Stimulated activated CD8-positive, alpha-beta memory T cell treated with anti-CD3 and anti-CD28 coated beads, Interleukin-15, amount 100 ng/mL, for 48 hours (primary cell): ENCODE measurements at regions not wholly inside any gene's neighbourhood (a gene's known extent, or its start where the extent isn't known, plus 50 kb on each side); places are given as distances from the start of the nearest gene placed in this dataset.
"Not testable (repeated sequence)": the region's sequence is repeated elsewhere in the genome, so short reads cannot be mapped to it uniquely, and the experiment has no call there.

Source experiments
- DNase-seq, 2 donors: peaks; one replicate each; pipeline ENCODE4 v3.0.0-alpha.2; 2020; ENCODE audit warnings: low read depth in 2 of 2

DNA sequence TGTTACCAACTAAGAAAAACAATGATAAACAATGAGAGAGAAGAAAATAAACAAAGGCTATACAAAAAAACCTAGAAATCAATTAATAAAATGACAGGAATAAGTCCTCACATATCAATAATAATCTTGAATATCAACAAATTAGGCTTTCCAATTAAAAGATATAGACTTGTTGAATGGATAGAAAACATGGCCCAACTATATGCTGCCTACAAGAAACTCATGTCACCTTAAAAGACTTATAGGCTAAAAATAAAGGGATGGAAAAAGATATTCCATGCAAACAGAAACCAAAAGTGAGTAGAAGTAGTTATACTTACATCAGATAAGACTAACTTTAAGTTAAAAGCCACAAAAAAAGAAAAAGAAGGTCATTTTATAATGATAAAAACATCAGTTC, 183.9 kb downstream of the MYRFL start:
- no peak for DNase-seq

DNA sequence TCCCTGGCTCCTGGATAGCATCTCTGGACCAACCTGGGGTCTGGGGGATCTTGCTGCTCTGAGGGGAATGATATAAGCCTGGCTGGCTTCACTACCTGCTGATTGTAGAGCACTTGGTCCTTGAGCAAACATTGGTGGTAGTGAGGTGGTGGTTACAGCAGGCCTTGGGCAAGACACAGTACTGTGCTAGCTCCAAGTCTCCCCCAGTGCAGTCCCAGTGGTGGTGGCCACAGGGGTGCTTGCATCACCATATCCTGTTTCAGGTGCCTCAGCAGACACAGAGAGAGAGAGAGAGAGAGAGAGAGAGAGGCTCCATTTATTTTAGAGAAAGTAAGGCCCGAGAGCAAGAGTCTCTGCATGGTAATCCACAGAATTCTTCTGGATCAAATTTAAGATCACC, 186.3 kb downstream of the MYRFL start:
- no peak for DNase-seq

DNA sequence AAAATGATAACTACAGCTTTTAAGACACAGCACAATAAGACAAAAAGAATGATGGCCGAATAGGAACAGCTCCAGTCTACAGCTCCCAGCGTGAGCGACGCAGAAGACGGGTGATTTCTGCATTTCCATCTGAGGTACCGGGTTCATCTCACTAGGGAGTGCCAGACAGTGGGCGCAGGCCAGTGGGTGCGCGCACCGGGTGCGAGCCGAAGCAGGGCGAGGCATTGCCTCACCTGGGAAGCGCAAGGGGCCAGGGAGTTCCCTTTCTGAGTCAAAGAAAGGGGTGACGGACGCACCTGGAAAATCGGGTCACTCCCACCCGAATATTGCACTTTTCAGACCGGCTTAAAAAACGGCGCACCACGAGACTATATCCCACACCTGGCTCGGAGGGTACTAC, 188.0 kb downstream of the MYRFL start:
- DNase-seq = not testable (repeated sequence)

GRCh38 chr12:70028515-70028914, 203.5 kb downstream of the MYRFL start:
- DNase-seq = no peak

- no peak for DNase-seq
Observed at GRCh38 chr12:70028918-70029317, 203.9 kb downstream of the MYRFL start.

DNA sequence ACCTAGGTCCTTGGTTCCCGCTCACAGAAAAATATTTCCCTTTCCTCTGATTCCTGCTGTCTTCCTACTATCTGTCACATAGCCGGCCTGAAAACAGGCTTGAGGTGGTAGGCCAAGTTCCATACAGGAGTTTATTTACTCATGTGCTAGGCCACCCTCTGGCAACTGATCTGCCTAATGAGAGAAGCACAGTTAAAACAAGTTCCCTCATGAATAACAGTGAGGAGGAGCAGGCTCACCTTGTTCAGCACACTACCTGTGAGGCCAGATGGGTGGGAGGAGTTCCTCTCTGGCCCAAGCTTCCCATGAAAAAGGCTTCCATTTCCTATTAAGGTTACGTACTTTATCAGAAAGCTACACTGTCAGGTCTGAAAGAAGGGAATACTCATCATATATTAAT, 206.0 kb downstream of the MYRFL start:
- DNase-seq = no peak

DNA sequence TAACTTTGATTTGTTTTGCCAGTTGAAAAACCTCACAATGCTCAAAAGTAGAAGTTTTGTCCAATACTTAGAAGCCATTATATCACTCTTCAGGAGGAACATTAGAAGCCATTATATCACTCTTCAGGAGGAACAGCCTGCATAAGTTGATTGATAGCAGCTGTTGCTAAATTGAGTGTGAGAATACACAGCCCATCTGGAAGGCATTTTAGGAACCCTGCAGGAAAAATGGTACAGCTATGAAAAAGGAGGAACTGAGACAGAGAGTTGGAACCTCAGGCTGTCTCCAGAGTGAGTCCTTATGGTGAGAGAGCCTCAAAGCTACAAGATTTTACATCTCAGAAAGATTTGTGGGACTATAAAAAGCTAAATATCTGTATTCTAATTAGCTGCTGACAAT, 207.0 kb downstream of the MYRFL start:
- no peak for DNase-seq

DNA sequence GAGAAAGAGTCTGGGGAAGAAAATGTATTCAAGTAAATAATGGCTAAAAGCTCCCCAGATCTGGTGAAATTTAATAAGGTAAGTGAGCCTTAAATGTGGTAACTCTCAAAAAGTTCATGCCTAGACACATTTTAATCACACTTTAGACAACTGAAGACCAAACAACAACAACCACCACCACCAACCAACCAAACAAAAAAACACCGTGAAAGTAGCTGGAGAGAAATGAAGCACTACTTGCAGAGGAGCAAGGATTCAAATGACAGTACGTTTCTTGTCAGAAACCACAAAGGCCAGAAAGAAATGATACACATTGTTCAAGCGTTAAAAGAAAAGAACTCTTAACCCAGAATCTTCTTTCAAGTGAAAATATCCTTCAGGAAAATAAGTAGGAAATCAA, 208.3 kb downstream of the MYRFL start:
- no peak for DNase-seq

DNA sequence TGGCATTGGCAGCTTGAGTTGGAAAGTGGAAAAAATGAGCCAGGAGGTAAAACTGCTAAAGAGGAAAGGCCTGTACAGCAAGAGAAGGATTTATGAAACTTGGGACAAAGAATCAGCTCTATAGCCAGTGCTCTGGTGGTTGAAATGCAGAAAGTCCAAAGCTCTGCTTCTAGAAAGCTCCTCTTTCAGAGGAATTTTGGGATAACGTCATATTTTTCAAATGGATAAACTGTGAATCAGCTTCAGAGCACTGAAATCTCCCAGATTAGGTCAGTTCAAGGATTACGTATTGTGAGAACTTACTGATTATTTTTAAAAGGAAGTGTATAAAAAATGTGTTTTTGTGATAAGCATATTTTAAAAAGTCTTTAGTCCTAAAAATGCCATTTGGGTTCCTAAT, 203.1 kb upstream of the CNOT2 start:
- no peak for DNase-seq

DNA sequence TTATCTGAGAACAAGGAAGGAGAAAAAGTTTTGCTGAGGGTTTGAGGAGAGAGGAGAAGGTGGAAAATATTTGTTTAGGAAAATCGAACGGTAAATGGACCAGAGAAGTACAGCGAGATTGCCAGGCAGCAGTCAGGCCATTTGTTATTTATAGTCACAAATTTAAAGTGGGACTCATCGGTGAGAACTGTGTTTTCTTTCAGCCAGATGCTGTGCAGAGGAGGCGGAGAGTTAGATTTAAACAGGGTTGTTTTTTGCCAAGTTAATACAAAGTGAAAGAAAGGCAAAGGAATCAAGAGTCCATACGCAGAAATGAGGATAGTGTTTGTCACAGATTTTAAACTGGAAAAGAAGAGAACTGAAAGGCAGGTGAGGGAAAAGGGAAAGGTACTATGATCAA, 200.6 kb upstream of the CNOT2 start:
- no peak for DNase-seq

DNA sequence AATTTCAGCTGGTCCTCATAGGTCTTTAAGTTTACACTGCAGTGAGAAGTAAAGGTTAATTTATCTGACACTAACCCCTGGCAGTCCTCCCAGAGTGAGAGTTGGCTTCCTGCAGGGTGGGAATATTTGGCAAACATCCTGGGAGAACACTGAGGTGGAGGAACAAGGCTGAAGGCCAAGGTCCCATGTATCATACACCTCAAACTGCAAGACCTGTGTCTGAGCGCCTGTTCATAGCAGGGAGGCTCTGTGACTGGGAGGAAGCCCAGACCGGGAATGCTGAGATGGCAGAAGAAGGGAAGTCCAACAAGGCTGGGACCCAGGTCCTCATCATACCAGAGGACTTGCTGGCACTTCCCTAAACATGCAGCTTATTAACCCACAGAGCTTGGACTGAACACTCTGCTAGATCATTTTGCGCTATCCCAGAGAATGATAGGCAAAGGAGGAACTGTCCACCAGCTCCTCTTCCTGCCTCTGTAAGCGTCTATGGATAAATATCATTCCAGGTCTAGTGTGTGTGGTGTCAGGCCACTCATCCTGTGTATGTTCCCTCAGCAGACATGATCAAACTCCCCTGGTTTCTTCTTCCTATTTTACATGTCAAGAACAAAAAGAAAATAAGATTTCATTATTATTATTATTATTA, 199.6 kb upstream of the CNOT2 start:
- DNase-seq = no peak

GRCh38 chr12:70044167-70044566, 199.1 kb upstream of the CNOT2 start:
- no peak for DNase-seq

- DNase-seq = no peak
Observed at GRCh38 chr12:70045036-70045435, 198.2 kb upstream of the CNOT2 start.

DNA sequence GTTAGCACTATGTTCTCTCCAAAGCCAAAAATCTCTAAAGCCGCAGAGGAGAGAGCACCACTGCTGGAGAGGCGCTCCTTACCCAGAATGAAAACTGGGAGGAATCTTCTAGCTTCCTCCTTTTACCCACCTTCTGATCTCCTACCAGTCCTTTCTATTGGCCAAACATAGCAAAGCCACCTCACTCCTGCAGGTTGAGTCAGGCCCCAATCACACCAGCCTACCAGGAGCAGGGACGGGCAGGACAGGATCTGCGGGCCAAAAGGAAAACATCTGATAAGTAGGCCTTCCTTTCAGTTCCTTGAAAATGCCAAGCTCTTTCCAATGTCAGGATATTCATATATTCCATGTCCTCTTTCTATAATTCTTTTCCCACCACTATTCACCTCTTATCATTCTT, 197.7 kb upstream of the CNOT2 start:
- no peak for DNase-seq

DNA sequence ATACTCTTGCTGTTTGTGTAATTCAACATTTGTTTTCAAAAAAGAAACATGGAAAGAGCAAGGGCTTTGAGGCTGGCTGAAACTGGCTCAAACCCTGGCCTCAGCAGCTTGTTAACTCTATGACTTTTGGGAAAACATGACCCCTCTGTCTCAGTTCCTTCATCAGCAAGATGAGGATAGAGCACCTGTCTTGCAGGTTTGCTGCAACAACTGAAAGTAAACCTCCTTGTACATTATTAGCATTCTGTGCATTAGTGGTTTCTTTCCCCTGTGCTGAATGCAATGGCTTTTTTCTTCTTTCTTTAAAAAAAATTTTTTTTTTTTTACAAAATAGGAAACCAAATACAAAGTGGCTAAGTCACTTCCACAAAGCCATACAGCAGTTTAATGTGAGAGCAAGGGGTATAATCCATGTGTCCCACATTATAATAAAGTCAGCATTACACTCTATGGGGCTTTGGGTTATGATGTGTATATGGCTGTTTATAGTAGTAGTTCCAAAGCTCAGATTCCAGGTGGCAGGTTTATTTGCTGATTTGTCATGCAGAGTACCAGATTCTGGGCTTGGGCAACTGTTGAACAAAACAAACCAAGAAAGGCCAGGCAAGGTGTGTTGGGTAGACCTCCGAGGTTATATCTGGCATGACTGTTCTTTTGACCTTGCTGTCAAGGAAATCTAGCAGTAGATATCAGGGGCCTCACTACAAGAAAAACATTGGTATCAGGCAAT, 194.5 kb upstream of the CNOT2 start:
- no peak for DNase-seq

DNA sequence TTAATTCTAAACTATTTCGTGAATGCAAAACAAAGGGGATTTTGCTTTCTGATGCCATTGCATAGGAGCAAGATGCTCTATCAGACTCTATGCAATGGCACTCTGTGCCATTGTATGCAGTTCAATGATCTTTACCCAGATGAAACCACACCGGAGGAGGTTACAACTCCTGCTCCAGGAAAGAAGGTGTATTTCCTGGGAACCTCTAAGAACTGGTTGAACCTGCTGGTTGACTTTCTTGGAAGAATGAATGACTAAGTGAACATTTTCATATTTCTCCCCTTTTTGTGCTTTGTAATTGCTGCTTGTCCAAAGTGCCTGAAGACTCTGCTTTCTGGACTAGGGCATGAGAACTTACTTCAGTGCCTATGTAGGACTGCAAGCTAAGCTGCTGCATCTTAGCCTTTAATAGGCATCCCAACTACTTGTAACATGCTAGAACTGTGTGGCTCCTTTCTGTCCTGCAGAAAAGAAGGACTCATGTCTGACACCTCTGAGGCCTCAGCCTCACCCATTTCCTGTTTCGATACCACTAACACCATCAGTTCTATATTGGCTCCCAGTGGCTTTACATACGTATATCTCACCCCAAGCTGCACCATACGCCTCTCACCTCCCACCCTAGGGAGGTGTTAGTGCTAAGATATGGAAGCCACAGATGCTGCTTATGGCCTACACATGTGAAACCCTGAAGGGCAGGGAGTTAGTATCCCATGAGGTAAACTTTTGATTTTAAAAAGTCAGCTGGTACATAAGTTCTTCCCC, 193.5 kb upstream of the CNOT2 start:
- peak in 1 of 2 donors; percentile 36 for DNase-seq

- DNase-seq = no peak
Observed at GRCh38 chr12:70052476-70052875, 190.8 kb upstream of the CNOT2 start.

GRCh38 chr12:70052931-70053497, 190.2 kb upstream of the CNOT2 start:
- DNase-seq = no peak

DNA sequence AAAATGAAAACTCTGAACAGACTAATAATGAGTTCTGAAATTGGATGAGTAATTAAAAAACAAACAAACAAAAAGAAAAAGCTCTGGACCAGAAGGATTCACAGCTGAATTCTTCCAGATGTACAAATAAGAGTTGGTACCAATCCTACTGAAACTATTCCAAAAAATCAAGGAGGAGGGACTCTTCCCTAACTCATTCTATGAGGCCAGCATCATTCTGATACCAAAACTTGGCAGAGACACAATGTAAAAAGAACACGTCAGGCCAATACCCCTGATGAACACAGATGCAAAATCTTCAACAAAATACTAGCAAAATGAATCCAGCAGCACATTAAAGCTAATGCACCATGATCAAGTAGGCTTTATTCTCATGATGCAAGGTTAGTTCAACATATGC, 183.9 kb upstream of the CNOT2 start:
- no peak for DNase-seq

DNA sequence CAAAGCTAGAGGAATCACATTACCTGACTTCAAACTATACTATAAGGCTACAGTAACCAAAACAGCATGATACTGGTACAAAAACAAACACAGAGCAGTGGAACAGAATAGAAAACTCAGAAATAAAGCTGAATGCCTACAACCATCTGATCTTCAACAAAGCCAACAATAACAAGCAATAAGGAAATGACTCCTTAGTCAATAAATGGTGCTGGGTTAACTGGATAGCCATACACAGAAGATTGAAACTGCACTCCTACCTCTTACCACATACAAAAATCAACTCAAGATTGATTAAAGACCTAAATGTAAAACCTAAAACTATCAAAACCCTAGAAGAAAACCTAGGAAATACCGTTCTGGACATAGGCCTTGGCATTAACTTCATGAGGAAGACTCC, 182.6 kb upstream of the CNOT2 start:
- no peak for DNase-seq

GRCh38 chr12:70068743-70069142, 174.5 kb upstream of the CNOT2 start:
- no peak for DNase-seq

DNA sequence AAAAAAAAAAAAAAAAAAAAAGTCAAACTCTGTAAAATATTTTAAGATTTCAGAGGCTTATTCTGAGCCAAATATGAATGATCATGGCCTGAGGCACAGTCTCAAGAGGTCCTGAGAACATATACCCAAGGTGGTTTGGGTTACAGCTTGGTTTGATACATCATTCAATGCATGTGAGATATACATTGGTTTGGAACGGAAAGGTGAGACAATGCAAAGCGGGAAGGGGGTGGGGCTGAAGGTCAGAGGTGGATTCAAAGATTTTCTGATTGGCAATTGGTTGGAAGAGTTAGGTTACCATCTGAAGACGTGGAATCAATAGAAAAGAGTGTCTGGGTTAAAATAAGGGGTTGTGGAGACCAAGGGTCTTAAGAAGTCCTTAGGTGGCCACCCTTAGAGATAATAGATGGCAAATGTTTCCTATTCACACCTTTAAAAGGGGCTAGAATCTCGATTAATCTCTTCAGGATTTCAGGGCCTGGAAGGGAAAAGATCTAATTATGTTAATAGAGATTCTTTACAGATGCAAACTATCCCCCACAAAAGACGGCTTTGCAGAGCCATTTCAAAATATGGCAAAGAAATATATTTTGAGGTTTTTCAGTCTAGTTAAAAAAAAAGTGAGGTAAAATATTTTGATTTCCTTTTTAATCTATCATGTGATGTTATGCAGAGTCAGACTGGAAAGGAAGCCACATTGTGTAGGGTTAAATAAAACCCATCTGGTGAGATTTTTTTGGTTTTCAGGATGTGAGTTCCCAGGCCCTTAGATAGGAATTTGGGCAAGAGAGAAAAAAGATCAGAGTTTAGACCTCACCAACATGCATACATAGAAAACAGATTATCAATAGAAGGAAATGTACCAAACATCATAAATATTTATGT, 173.8 kb upstream of the CNOT2 start:
- DNase-seq = no peak
